Liver (tissue), 8 donors: ENCODE measurements at regions not wholly inside any gene's neighbourhood (a gene's known extent, or its start where the extent isn't known, plus 50 kb on each side); places are given as distances from the start of the nearest gene placed in this dataset.

Experiments used
- DNase-seq: peaks from one replicate; pipeline ENCODE4 v3.0.0-alpha.2; 2017; ENCODE audit warnings: low spot score
- H3K27ac ChIP-seq, 2 donors: one replicate each; pipeline ENCODE4 v1.7.0; 2013; ENCODE audit warnings: inconsistent platforms in 2 of 2, low read length in 2 of 2, control low read depth in 1 of 2, low read depth in 1 of 2, mild to moderate bottlenecking in 1 of 2
- H3K27me3 ChIP-seq, 4 donors: one replicate each; pipeline versions ENCODE4 v1.6.1 to v1.7.0; 2013; ENCODE audit warnings: low read length in 3 of 4, inconsistent platforms in 1 of 4, mild to moderate bottlenecking in 1 of 4, moderate library complexity in 1 of 4; ENCODE audit not compliant: control insufficient read depth in 4 of 4, insufficient read depth in 4 of 4
- H3K36me3 ChIP-seq, 4 donors: one replicate each; pipeline versions ENCODE4 v1.6.1 to v1.7.0; 2013; ENCODE audit warnings: low read length in 3 of 4, mild to moderate bottlenecking in 3 of 4, low read depth in 1 of 4, moderate library complexity in 1 of 4; ENCODE audit not compliant: control insufficient read depth in 4 of 4, insufficient read depth in 3 of 4
- H3K4me1 ChIP-seq, 4 donors: one replicate each; pipeline versions ENCODE4 v1.6.1 to v1.7.0; 2013; ENCODE audit warnings: low read length in 3 of 4, mild to moderate bottlenecking in 3 of 4, moderate library complexity in 1 of 4; ENCODE audit not compliant: control insufficient read depth in 4 of 4, insufficient read depth in 4 of 4
- H3K4me3 ChIP-seq, 3 donors: one replicate each; pipeline versions ENCODE4 v1.6.1 to v1.7.0; 2013; ENCODE audit warnings: low read length in 3 of 3, control low read depth in 1 of 3, low read depth in 1 of 3, mild to moderate bottlenecking in 1 of 3
- H3K9ac ChIP-seq, 2 donors: one replicate each; pipeline ENCODE4 v1.7.0; 2013; ENCODE audit warnings: low read length in 2 of 2, mild to moderate bottlenecking in 2 of 2, moderate library complexity in 2 of 2, control low read depth in 1 of 2, low read depth in 1 of 2
- H3K9me3 ChIP-seq, 4 donors: one replicate each; pipeline versions ENCODE4 v1.6.1 to v1.7.0; 2013; ENCODE audit warnings: low read length in 3 of 4; ENCODE audit not compliant: control insufficient read depth in 4 of 4
- ATF3 ChIP-seq: IDR thresholded peaks from 2 replicates; pipeline ENCODE4 v1.6.1; 2016; ENCODE audit warnings: antibody characterized with exemption
- CTCF ChIP-seq: fragments of 150-350 bp; IDR thresholded peaks from 2 replicates; pipeline ENCODE4 v1.5.1; 2017; ENCODE audit warnings: improper control_type of control experiment, low read depth, low read length; ENCODE audit not compliant: missing input control
- EGR1 ChIP-seq, 2 donors: IDR thresholded peaks; 2 replicates each; pipeline ENCODE4 v1.6.1; 2016 to 2018; ENCODE audit warnings: antibody characterized with exemption in 2 of 2, low read depth in 2 of 2
- FOXA1 ChIP-seq: IDR thresholded peaks from 2 replicates; pipeline ENCODE4 v1.6.1; 2016; ENCODE audit warnings: antibody characterized with exemption
- HNF4A ChIP-seq, 2 donors: conservative IDR thresholded peaks; 2 replicates each; pipeline ENCODE4 v1.6.1; 2016; ENCODE audit warnings: antibody characterized with exemption in 2 of 2, mild to moderate bottlenecking in 2 of 2
- HNF4G ChIP-seq: IDR thresholded peaks from 2 replicates; pipeline ENCODE4 v1.6.1; 2016; ENCODE audit warnings: antibody characterized with exemption
- JUND ChIP-seq, 2 donors: IDR thresholded peaks; 2 replicates each; pipeline ENCODE4 v1.6.1; 2016; ENCODE audit warnings: antibody characterized with exemption in 2 of 2
- MAX ChIP-seq: IDR thresholded peaks from 2 replicates; pipeline ENCODE4 v1.6.1; 2016; ENCODE audit warnings: antibody characterized with exemption
- REST ChIP-seq: IDR thresholded peaks from 2 replicates; pipeline ENCODE4 v1.6.1; 2016; ENCODE audit warnings: antibody characterized with exemption, mild to moderate bottlenecking
- RXRA ChIP-seq, 2 donors: IDR thresholded peaks; 2 replicates each; pipeline ENCODE4 v1.6.1; 2017 to 2018; ENCODE audit warnings: antibody characterized with exemption in 2 of 2, mild to moderate bottlenecking in 1 of 2
- TAF1 ChIP-seq: conservative IDR thresholded peaks from 2 replicates; pipeline ENCODE4 v1.6.1; 2016; ENCODE audit warnings: antibody characterized with exemption, mild to moderate bottlenecking
- YY1 ChIP-seq: IDR thresholded peaks from 2 replicates; pipeline ENCODE4 v1.6.1; 2016; ENCODE audit warnings: antibody characterized with exemption, mild to moderate bottlenecking
- WGBS: extraction: QIAGEN DNeasy Blood & Tissue Kit; methylation state at CpG from one replicate; pipeline ENCODE4 v1.1.7; 2013; 5-methylcytosine and 5-hydroxymethylcytosine counted together
- donor health status: healthy.
- donor health status: healthy.
- donor health status: healthy.
- donor health status: healthy.
- donor health status: healthy.

GRCh38 chr1:233802611-233803010 lies 101.9 kb upstream of the SLC35F3 start (continued):
- TF ChIP-seq CTCF: no peak

GRCh38 chr1:233805786-233806185 lies 98.7 kb upstream of the SLC35F3 start:
- TF ChIP-seq ATF3: no peak
- TF ChIP-seq HNF4A (conservative IDR thresholded peaks at IDR 0.05): no peak
- no peak for TF ChIP-seq MAX
- no peak for TF ChIP-seq FOXA1
- no peak for TF ChIP-seq HNF4G
- no peak for TF ChIP-seq JUND (IDR thresholded peaks at IDR 0.05)
- TF ChIP-seq EGR1 (IDR thresholded peaks at IDR 0.05; ENCODE audit: low read depth in 2 of 2): no peak
- H3K36me3 ChIP-seq: no peaks in the 10 kb centered on the region
- no peak overlapping the region for H3K4me3 ChIP-seq
- H3K27ac ChIP-seq: no peak overlapping the region
- H3K9ac ChIP-seq: no peak overlapping the region
- DNase-seq: no peak
- no peaks in the 10 kb centered on the region for H3K4me1 ChIP-seq
- peaks cover 0 to 3% (median 0%) of the 10 kb centered on the region in 4 donors for H3K9me3 ChIP-seq
- peaks cover 0 to 2% (median 0%) of the 10 kb centered on the region in 4 donors for H3K27me3 ChIP-seq
- 88% methylated on average over 2 of the region's 2 CpGs for WGBS

GRCh38 chr1:233815357-233815756 lies 89.1 kb upstream of the SLC35F3 start:
- H3K4me3 ChIP-seq: no peak overlapping the region
- no peak for DNase-seq
- no peaks in the 10 kb centered on the region for H3K27me3 ChIP-seq
- 82% methylated on average over 1 of the region's 1 CpG for WGBS
- no peaks in the 10 kb centered on the region for H3K9me3 ChIP-seq
- no peaks in the 10 kb centered on the region for H3K36me3 ChIP-seq
- no peak overlapping the region for H3K9ac ChIP-seq
- TF ChIP-seq YY1: no peak
- no peak for TF ChIP-seq REST
- no peak for TF ChIP-seq TAF1
- TF ChIP-seq RXRA (IDR thresholded peaks at IDR 0.05): no peak
- no peak for TF ChIP-seq EGR1 (IDR thresholded peaks at IDR 0.05; ENCODE audit: low read depth in 2 of 2)
- H3K4me1 ChIP-seq: no peaks in the 10 kb centered on the region
- H3K27ac ChIP-seq: no peak overlapping the region
